ENCODE measurements at regions not wholly inside any gene's neighbourhood (a gene's known extent, or its start where the extent isn't known, plus 50 kb on each side); places are given as distances from the start of the nearest gene placed in this dataset.

DNA sequence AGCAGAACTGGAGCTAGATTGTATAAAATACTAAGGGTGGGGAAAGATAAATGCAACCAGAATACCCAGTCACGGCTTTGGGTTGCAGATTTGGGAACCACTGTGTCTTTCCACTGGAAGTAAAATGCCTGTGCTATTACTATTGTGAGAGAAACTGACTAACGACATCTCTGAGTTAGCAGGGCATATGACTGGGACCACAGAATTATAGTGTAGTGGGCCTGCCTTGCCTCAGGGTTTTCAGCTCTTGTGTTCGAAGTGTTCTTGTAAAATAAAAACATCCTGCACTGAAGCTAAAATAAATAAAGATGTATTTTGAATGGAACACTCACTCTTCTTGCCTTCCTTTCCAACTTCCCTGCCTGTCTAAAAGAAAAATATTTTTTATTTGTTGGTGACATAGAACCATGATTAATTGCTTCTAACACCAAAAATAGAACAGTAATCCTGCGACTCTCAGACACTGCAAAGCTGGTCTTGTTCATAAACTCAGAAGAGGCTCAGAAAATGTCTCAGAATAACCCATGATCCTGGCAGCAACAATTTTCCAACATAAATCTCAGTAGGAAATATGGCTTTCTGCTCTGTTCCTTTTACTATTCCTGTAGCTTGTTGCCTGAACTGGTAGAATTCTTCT lies 104.2 kb downstream of the FAM47B start:
- TF ChIP-seq, protein P1, sequence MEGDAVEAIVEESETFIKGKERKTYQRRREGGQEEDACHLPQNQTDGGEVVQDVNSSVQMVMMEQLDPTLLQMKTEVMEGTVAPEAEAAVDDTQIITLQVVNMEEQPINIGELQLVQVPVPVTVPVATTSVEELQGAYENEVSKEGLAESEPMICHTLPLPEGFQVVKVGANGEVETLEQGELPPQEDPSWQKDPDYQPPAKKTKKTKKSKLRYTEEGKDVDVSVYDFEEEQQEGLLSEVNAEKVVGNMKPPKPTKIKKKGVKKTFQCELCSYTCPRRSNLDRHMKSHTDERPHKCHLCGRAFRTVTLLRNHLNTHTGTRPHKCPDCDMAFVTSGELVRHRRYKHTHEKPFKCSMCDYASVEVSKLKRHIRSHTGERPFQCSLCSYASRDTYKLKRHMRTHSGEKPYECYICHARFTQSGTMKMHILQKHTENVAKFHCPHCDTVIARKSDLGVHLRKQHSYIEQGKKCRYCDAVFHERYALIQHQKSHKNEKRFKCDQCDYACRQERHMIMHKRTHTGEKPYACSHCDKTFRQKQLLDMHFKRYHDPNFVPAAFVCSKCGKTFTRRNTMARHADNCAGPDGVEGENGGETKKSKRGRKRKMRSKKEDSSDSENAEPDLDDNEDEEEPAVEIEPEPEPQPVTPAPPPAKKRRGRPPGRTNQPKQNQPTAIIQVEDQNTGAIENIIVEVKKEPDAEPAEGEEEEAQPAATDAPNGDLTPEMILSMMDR (IDR thresholded peaks at IDR 0.05; ENCODE audit: low read depth, low read length), result no peak
- TF ChIP-seq, protein P2, sequence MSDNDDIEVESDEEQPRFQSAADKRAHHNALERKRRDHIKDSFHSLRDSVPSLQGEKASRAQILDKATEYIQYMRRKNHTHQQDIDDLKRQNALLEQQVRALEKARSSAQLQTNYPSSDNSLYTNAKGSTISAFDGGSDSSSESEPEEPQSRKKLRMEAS (IDR thresholded peaks at IDR 0.05; ENCODE audit: low read depth, low read length), result no peak
- TF ChIP-seq POLR2A (IDR thresholded peaks at IDR 0.05; ENCODE audit: extremely low read depth, insufficient read length), result no peak
- TF ChIP-seq MYC (IDR thresholded peaks at IDR 0.05; ENCODE audit: low read depth, low read length), result no peak
